ENCODE measurements at regions not wholly inside any gene's neighbourhood (a gene's known extent, or its start where the extent isn't known, plus 50 kb on each side); places are given as distances from the start of the nearest gene placed in this dataset.

- TF ChIP-seq CTCF (IDR thresholded peaks at IDR 0.05), result no peak
- TF ChIP-seq POLR2A (IDR thresholded peaks at IDR 0.05; ENCODE audit: low read depth), result no peak
- no peak for TF ChIP-seq POLR2AphosphoS5 (IDR thresholded peaks at IDR 0.05)
- TF ChIP-seq EP300 (IDR thresholded peaks at IDR 0.05), result no peak
These were observed 68.6 kb upstream of the PRSS16 start for GRCh38 chr6:27178860-27179259.
